HG03571 (cell line): ENCODE measurements at regions not wholly inside any gene's neighbourhood (a gene's known extent, or its start where the extent isn't known, plus 50 kb on each side); places are given as distances from the start of the nearest gene placed in this dataset.
"Not testable (repeated sequence)": the region's sequence is repeated elsewhere in the genome, so short reads cannot be mapped to it uniquely, and the experiment has no call there.

Source experiments
- ATAC-seq: cut with Tn5 transposase; IDR thresholded peaks from one replicate; pipeline ENCODE4 v1.9.1; 2021; ENCODE audit not compliant: unreplicated experiment

- ATAC-seq, result no peak
These were observed 189.8 kb upstream of the SALL3 start for GRCh38 chr18:78789850-78790249.

- ATAC-seq, result no peak
These were observed 189.1 kb upstream of the SALL3 start for GRCh38 chr18:78790511-78790910.

- no peak for ATAC-seq
These were observed 188.7 kb upstream of the SALL3 start for GRCh38 chr18:78790960-78791359.

GRCh38 chr18:78792094-78792493, 187.5 kb upstream of the SALL3 start:
- no peak for ATAC-seq

GRCh38 chr18:78792736-78793135, 186.9 kb upstream of the SALL3 start:
- ATAC-seq, result no peak

- ATAC-seq, result no peak
These were observed 186.1 kb upstream of the SALL3 start for GRCh38 chr18:78793313-78794070.

GRCh38 chr18:78794071-78794430, 185.6 kb upstream of the SALL3 start:
- no peak for ATAC-seq

GRCh38 chr18:78796693-78797455, 182.7 kb upstream of the SALL3 start:
- ATAC-seq, result no peak

GRCh38 chr18:78797499-78797898, 182.1 kb upstream of the SALL3 start:
- ATAC-seq, result no peak

- ATAC-seq, result no peak
These were observed 181.0 kb upstream of the SALL3 start for GRCh38 chr18:78798402-78799175.

- ATAC-seq, result no peak
These were observed 180.1 kb upstream of the SALL3 start for GRCh38 chr18:78799382-78800089.

GRCh38 chr18:78800102-78800851, 179.3 kb upstream of the SALL3 start:
- not testable (repeated sequence) for ATAC-seq

GRCh38 chr18:78801011-78801410, 178.6 kb upstream of the SALL3 start:
- no peak for ATAC-seq

- ATAC-seq, result no peak
These were observed 176.5 kb upstream of the SALL3 start for GRCh38 chr18:78803104-78803503.

GRCh38 chr18:78804206-78805030, 175.2 kb upstream of the SALL3 start:
- ATAC-seq, result no peak

- no peak for ATAC-seq
These were observed 173.8 kb upstream of the SALL3 start for GRCh38 chr18:78805840-78806239.

- ATAC-seq, result no peak
These were observed 171.9 kb upstream of the SALL3 start for GRCh38 chr18:78807668-78808067.

- ATAC-seq, result no peak
These were observed 169.8 kb upstream of the SALL3 start for GRCh38 chr18:78809845-78810244.

GRCh38 chr18:78810706-78811105, 168.9 kb upstream of the SALL3 start:
- ATAC-seq, result no peak

- ATAC-seq, result no peak
These were observed 167.6 kb upstream of the SALL3 start for GRCh38 chr18:78812067-78812466.
